Activated naive CD4-positive, alpha-beta T cell treated with anti-CD3 and anti-CD28 coated beads for 36 hours (primary cell): ENCODE measurements at regions not wholly inside any gene's neighbourhood (a gene's known extent, or its start where the extent isn't known, plus 50 kb on each side); places are given as distances from the start of the nearest gene placed in this dataset.

Source experiments
- CTCF ChIA-PET: fragments of 350-600 bp; sonication (Branson Sonifier 250); formaldehyde crosslinking; loops from one replicate; lab custom pipeline; 2021; ENCODE audit warnings: antibody characterized with exemption; lab: Charles Lee
- DNase-seq: peaks from one replicate; pipeline ENCODE4 v3.0.0-alpha.2; 2020
- H3K27ac Mint-ChIP-seq: one replicate; pipeline ENCODE4 v1.8.0; 2021; ENCODE audit warnings: mild to moderate bottlenecking, mixed read lengths
- H3K27me3 Mint-ChIP-seq: one replicate; pipeline ENCODE4 v1.8.0; 2021; ENCODE audit warnings: low read depth, mixed read lengths
- H3K36me3 Mint-ChIP-seq: one replicate; pipeline ENCODE4 v1.8.0; 2021; ENCODE audit warnings: low read depth, mixed read lengths
- H3K4me1 Mint-ChIP-seq: one replicate; pipeline ENCODE4 v1.8.0; 2021; ENCODE audit warnings: low read depth, mixed read lengths
- H3K4me3 Mint-ChIP-seq: one replicate; pipeline ENCODE4 v1.8.0; 2021; ENCODE audit warnings: mild to moderate bottlenecking, moderate library complexity, mixed read lengths
- H3K9me3 Mint-ChIP-seq: one replicate; pipeline ENCODE4 v1.8.0; 2021; ENCODE audit warnings: mixed read lengths
- intact Hi-C: fragments of 100-400 bp; cut with micrococcal nuclease; formaldehyde crosslinking; loops from one replicate; pipeline ENCODE4 v1.15.1; 2023

DNA sequence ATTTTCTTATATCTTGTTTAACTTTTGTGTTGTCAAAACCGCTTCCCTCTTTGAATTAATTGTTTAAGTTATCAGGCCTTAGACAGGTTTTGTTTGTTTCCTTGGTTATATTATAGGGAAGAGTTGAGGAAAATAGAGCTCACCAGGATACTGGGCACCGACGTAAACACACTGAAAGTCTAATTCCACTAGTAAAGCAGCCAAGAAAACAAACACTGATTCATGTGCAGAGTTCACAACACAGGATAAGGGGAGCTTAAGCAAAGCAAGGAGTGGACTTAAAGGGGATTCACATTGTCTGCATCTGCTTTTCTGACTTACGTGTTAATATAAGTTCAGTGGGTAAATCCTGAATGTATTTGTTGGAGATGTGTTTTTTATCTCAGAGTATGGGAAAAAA, 139.0 kb upstream of the CDH6 start:
- Mint-ChIP-seq H3K27me3 (no peaks in the 10 kb centered on the region), H3K4me1 (no peaks in the 10 kb centered on the region), H3K27ac (no peak overlapping the region), H3K9me3 (peaks cover 2% of the 10 kb centered on the region), H3K36me3 (no peaks in the 10 kb centered on the region), H3K4me3 (no peak overlapping the region)
- CTCF ChIA-PET = no interaction called here
- intact Hi-C loops = no loop called here
- no peak for DNase-seq

DNA sequence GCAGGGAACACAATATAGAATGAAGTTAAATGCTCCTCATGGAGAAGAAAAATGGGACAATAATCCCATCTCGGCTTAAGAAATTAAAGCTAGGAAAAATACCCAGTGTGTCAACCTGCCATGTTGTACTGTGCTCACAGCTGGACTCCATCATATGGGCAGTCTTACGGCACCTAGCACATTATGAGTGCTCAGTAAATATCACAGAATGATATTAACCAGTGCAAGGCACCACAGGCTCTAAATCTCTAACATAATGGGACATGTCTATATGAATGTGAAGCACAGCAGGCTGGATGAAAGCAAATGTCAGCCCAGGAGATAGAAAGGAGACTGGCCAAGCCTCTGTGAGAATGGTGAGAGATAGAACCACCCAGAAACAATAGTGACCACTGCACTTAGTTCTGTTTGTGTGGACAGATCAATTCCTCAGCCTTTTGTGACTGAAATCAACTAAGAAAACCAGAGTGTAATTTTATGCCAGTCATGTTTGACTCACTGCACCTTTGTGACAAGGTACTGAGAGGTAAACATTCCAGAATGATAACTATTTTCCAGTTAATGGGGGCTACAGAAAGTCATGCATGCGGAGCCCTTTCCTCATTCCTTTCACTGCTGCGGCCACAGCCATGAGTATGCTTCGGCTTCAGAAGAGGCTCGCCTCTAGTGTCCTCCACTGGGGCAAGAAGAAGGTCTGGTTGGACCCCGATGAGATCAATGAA, 140.4 kb upstream of the CDH6 start:
- H3K36me3 Mint-ChIP-seq = no peaks in the 10 kb centered on the region
- no peak overlapping the region for H3K4me3 Mint-ChIP-seq
- no peak overlapping the region for H3K27ac Mint-ChIP-seq
- CTCF ChIA-PET = no interaction called here
- peaks cover 2% of the 10 kb centered on the region for H3K9me3 Mint-ChIP-seq
- DNase-seq = no peak
- no peaks in the 10 kb centered on the region for H3K4me1 Mint-ChIP-seq
- intact Hi-C loops = no loop called here
- no peaks in the 10 kb centered on the region for H3K27me3 Mint-ChIP-seq

DNA sequence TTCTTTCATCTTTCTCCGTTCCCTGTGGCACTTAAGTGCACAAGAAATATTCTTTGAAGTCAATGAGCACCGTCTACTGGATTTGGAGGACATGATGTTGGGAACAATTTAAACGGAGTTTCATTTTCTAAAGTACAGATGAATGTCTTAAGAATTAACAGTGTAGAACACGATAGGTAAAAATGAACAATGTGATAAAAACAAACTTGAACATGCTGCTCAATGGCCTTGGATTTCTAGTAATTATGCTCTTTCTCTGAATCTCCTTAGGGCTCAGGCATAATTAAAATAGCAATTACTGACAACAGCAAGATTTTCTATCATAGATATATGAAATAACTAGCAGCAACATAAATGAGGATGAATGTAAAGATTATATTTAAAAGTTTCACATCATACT, 142.2 kb upstream of the CDH6 start:
- intact Hi-C loops = no loop called here
- CTCF ChIA-PET = no interaction called here
- Mint-ChIP-seq H3K9me3 (no peaks in the 10 kb centered on the region), H3K4me3 (no peak overlapping the region), H3K27me3 (no peaks in the 10 kb centered on the region), H3K4me1 (no peaks in the 10 kb centered on the region), H3K27ac (no peak overlapping the region), H3K36me3 (no peaks in the 10 kb centered on the region)
- DNase-seq = no peak

DNA sequence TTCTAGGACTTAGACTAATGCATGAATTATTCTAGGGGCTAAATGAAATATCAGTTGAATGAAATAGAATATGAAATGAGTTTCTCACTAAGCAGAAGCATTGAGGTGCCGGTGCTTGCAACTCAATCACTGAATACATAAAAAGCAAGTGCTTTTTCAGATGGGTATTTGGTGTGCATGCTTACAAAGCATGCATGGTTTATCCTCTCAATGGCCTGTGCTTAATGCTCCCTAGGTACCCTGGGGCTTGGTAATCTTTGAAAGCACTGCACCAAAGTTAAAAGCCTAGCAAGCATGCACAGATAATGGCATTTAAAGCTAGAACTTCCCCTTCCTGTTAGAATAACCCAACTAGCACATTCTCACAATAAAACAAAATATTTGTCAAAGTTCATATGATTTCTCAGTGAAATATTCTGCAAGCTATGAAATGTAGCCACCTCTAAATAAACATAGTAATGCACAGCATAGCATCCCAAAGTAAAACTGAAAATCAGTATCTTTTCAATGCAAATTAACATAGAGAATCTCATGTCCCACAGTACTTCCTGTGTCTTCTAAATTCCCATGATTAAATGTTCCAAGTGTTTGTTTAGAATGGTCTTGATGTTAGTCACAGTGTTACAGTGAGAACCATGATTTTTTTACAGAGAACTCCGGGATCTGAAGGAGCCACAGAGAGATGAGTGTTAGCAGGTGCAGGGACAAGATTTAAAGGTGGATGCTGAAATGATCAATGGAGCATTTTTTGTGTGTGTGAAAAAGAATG, 143.4 kb upstream of the CDH6 start:
- Mint-ChIP-seq H3K27ac (no peak overlapping the region), H3K4me3 (no peak overlapping the region), H3K36me3 (no peaks in the 10 kb centered on the region), H3K4me1 (no peaks in the 10 kb centered on the region), H3K27me3 (no peaks in the 10 kb centered on the region), H3K9me3 (no peaks in the 10 kb centered on the region)
- intact Hi-C loops = no loop called here
- CTCF ChIA-PET = no interaction called here
- DNase-seq = no peak

DNA sequence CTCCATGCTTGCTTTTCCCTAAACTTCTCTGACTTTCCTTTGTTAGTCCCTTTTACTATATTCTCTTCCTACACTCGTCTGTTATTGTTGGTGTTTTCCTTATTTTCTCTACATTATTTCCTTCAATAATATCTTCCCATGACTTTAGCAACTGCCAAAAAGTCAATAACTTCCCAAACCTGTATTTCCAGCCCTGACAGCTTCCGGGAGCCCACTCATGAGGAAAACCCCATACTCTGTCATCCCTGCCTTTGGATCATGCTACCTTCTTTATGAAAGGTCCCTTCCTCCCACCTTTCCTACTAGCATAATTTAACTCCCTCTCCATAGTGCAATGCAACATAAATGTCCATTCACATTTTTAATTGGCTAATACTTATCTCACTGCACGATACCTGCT, 144.0 kb upstream of the CDH6 start:
- no peaks in the 10 kb centered on the region for H3K4me1 Mint-ChIP-seq
- CTCF ChIA-PET = no interaction called here
- H3K36me3 Mint-ChIP-seq = no peaks in the 10 kb centered on the region
- no peaks in the 10 kb centered on the region for H3K27me3 Mint-ChIP-seq
- DNase-seq = no peak
- no peak overlapping the region for H3K27ac Mint-ChIP-seq
- no peak overlapping the region for H3K4me3 Mint-ChIP-seq
- peaks cover 2% of the 10 kb centered on the region for H3K9me3 Mint-ChIP-seq
- intact Hi-C loops = no loop called here

DNA sequence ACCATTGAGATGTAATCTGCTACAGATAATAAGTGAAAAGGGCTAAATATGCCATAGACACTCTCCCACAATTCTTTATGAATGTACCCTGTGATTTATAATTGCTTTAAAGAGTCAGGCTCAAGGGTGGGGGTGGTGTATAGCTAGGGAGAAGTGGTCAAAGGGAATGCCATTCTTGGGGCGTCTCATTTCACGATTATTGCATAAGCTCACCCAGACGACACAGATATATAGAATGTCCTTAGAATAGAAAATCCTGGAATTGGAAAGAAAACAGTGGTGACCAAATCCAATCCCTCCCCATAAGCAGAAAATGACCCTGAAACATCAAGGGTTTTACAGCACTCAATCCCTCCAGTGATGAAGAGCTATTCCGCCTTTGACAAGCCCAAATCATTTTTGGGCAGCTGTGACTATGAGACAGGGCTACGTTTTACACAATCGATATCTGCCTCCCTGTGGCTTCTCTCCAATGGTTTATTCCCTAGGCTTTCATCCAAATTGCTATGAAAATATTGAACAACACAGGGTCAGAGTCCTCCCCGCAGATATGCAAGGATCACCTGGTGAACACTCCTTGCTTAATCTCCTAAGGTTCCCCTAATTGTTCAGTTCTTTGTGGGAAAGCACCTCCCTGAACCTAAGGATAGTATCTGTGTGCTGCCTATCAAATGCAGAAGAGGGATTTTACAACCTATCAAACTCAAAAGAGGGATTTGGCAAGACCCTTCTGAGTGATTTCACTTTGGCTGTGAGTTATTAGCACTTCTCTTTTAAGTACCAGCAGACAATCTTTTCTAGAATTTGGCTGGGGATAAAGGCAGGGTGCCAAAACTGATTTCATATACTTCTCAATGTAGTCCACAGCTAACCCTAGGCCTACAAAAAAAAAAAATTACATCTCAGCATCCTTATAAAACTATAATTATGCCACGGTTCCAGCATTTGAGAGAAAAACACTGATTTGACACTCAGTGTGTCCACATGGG, 144.9 kb upstream of the CDH6 start:
- no peaks in the 10 kb centered on the region for H3K4me1 Mint-ChIP-seq
- CTCF ChIA-PET = no interaction called here
- no peak overlapping the region for H3K4me3 Mint-ChIP-seq
- H3K27me3 Mint-ChIP-seq = no peaks in the 10 kb centered on the region
- no peak for DNase-seq
- intact Hi-C loops = no loop called here
- H3K9me3 Mint-ChIP-seq = peaks cover 3% of the 10 kb centered on the region
- H3K36me3 Mint-ChIP-seq = no peaks in the 10 kb centered on the region
- no peak overlapping the region for H3K27ac Mint-ChIP-seq

DNA sequence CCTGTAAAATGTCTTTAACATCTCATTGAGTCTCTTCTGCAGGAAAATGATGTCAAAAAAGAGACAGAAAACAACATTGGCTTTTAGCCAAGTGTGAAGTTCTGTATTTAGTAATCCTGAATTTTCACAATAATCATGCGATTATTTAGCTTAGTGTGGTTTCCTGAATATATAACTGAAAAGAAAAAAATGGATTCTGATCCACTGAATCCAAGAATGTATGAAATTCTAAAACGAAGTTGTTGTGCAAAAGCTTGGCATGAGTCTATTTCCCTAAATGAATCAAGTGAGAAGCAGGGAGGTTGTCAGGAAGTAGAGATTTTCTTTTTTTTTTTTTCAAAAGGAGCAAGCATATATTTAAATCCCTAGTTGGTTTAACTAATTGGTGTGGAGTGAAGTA, 145.9 kb upstream of the CDH6 start:
- H3K27ac Mint-ChIP-seq = no peak overlapping the region
- no peak for DNase-seq
- no peaks in the 10 kb centered on the region for H3K4me1 Mint-ChIP-seq
- intact Hi-C loops = no loop called here
- H3K4me3 Mint-ChIP-seq = no peak overlapping the region
- CTCF ChIA-PET = interaction anchor here (0.6 kb wide), 1 partner anchor 25 kb away, joined by 6 read pairs; no protein-coding TSS in a partner anchor
- H3K9me3 Mint-ChIP-seq = peaks cover 3% of the 10 kb centered on the region
- H3K36me3 Mint-ChIP-seq = no peaks in the 10 kb centered on the region
- no peaks in the 10 kb centered on the region for H3K27me3 Mint-ChIP-seq

DNA sequence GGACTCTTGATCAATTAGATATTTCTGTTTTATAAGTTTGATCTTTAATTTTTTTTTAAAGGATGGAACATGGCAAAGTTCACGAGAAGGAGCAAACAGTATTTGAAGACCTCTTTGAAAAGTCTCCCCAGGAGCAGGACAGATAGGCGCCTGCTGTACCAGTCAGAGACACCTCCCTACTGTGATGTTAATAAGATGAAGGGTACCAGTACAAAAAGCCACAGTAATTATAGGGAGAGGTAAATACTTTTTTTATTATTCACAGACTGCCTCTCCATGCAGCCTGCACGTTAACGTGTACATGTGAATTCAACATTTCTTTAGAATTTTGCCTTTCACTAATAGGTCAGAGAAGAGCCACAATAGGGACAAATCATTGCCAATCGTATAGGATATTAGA, 146.5 kb upstream of the CDH6 start:
- Mint-ChIP-seq H3K9me3 (peaks cover 5% of the 10 kb centered on the region), H3K27me3 (no peaks in the 10 kb centered on the region), H3K4me3 (no peak overlapping the region), H3K27ac (no peak overlapping the region), H3K36me3 (no peaks in the 10 kb centered on the region), H3K4me1 (no peaks in the 10 kb centered on the region)
- CTCF ChIA-PET = interaction anchor here (0.6 kb wide), 1 partner anchor 25 kb away, joined by 6 read pairs; no protein-coding TSS in a partner anchor
- intact Hi-C loops = no loop called here
- no peak for DNase-seq

DNA sequence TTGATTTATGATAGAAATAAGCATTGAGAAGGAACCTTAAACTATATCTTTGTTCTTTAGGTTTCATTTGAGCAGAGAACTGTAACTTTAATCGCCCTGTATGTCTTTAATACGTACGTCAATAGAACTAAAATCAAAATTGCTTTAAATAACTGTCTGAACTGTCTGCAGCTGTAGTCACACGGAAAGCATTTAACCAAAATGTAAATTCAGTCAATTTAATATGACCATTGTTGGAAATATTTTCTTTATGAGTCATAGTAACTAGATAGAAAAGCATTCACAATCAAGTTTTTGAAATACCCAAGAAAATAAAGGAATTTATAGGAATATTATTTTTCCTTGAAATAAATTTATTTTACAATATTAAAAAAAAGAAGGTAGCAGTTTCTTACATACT, 157.1 kb upstream of the CDH6 start:
- Mint-ChIP-seq H3K9me3 (peaks cover 17% of the 10 kb centered on the region), H3K4me1 (no peaks in the 10 kb centered on the region), H3K27ac (no peak overlapping the region), H3K36me3 (no peaks in the 10 kb centered on the region), H3K4me3 (no peak overlapping the region), H3K27me3 (no peaks in the 10 kb centered on the region)
- intact Hi-C loops = no loop called here
- CTCF ChIA-PET = no interaction called here
- DNase-seq = no peak

DNA sequence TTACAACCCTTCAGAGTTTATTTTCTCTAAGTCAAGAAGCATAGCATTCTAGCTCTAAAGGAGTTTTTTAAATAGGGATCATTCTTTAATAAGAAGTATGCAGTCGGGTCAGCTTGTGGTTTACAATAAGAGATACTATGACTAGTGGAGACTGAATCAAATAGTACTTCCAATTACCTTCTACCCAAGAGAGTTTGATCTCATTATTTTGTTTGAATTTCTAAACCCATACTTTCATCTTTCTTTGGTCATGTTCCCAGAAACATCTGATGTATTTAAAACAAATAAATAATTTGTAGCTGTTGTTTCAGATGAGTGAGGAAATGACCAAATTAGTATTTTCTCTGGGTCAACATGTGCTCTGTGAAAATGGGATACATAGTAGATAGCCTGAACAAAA, 160.2 kb upstream of the CDH6 start:
- no peak overlapping the region for H3K27ac Mint-ChIP-seq
- no peaks in the 10 kb centered on the region for H3K4me1 Mint-ChIP-seq
- H3K36me3 Mint-ChIP-seq = no peaks in the 10 kb centered on the region
- CTCF ChIA-PET = no interaction called here
- peaks cover 6% of the 10 kb centered on the region for H3K9me3 Mint-ChIP-seq
- no peak for DNase-seq
- intact Hi-C loops = no loop called here
- H3K27me3 Mint-ChIP-seq = no peaks in the 10 kb centered on the region
- H3K4me3 Mint-ChIP-seq = no peak overlapping the region

DNA sequence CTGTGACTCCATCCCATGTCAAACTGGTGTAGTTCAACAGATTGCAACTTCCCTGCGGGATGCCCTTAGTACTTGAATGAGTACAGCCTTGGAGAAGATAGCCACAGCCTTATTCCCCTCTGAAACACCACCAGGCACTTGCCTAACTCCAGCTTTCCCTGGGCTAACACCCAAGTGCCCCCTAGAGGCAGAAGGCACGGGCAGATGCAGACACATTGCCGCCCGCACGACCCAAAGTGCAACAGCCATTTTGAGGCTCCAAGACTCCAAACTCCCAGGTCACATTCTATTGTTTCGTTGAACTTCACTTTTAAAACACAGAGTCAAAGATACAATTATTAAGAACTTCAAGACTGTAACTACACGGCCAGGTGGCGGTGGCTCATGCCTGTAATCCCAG, 163.6 kb upstream of the CDH6 start:
- Mint-ChIP-seq H3K4me1 (no peaks in the 10 kb centered on the region), H3K9me3 (peaks cover 2% of the 10 kb centered on the region), H3K4me3 (no peak overlapping the region), H3K27ac (no peak overlapping the region), H3K36me3 (no peaks in the 10 kb centered on the region), H3K27me3 (no peaks in the 10 kb centered on the region)
- CTCF ChIA-PET = interaction anchor here (0.5 kb wide), 1 partner anchor 690 kb away, joined by 3 read pairs; no protein-coding TSS in a partner anchor
- intact Hi-C loops = no loop called here
- DNase-seq = no peak

DNA sequence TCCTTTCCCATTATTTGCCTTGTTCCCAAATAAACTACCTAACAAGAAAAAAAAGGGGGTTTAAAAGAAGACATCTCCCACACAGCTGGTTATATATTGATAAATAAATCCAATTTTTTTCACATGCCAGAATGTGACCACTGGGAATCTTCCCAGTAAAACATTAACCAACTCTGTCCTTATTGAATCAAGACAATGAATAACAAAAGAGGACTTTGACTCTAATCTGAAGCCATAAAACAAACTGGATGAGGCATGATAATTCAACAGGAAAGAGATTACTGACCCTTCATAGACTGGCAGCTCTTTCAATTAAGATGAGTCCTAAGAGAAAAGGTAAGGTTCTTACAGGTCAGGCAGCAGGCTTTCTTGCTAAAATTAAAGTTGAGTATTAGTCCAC, 165.8 kb upstream of the CDH6 start:
- H3K9me3 Mint-ChIP-seq = peaks cover 2% of the 10 kb centered on the region
- no peak overlapping the region for H3K4me3 Mint-ChIP-seq
- no peaks in the 10 kb centered on the region for H3K27me3 Mint-ChIP-seq
- intact Hi-C loops = no loop called here
- H3K36me3 Mint-ChIP-seq = no peaks in the 10 kb centered on the region
- CTCF ChIA-PET = no interaction called here
- no peak overlapping the region for H3K27ac Mint-ChIP-seq
- H3K4me1 Mint-ChIP-seq = no peaks in the 10 kb centered on the region
- DNase-seq = no peak
